ENCODE measurements at regions not wholly inside any gene's neighbourhood (a gene's known extent, or its start where the extent isn't known, plus 50 kb on each side); places are given as distances from the start of the nearest gene placed in this dataset.
"Not testable (repeated sequence)": the region's sequence is repeated elsewhere in the genome, so short reads cannot be mapped to it uniquely, and the experiment has no call there.

GRCh38 chr20:30288346-30288745, 969.1 kb upstream of the DEFB115 start:
- Histone ChIP-seq H3K27ac (peak overlapping the region; percentile 21 to 34), H3K4me1 (ENCODE audit: control insufficient read depth in 1 of 2, low read depth in 2 of 2) (peaks cover 3 to 22% of the 10 kb centered on the region in 2 donors), H3K4me3 (no peak overlapping the region), H3K9me3 (no peaks in the 10 kb centered on the region), H3K36me3 (no peaks in the 10 kb centered on the region), H3K27me3 (replicated peaks; ENCODE audit: insufficient read depth) (no peaks in the 10 kb centered on the region)
- ATAC-seq (ENCODE audit: insufficient number of reproducible peaks, low FRiP score, low read depth) (no peak), DNase-seq (ENCODE audit: low spot score) (no peak)
- TF ChIP-seq CTCF (IDR thresholded peaks at IDR 0.05) = no peak

- peak overlapping the region; percentile 54 to 82 for H3K27ac ChIP-seq
- not testable (repeated sequence) for DNase-seq (ENCODE audit: low spot score)
These were observed 968.4 kb upstream of the DEFB115 start for GRCh38 chr20:30289049-30289448.

GRCh38 chr20:30289711-30290141, 967.7 kb upstream of the DEFB115 start:
- Histone ChIP-seq H3K4me1 (ENCODE audit: control insufficient read depth in 1 of 2, low read depth in 2 of 2) (peaks cover 0 to 16% of the 10 kb centered on the region in 2 donors), H3K27ac (peak overlapping the region; percentile 54 to 82), H3K4me3 (peak overlapping the region; percentile 73)
- ATAC-seq (ENCODE audit: insufficient number of reproducible peaks, low FRiP score, low read depth); H3K27me3 ChIP-seq (replicated peaks; ENCODE audit: insufficient read depth); DNase-seq (ENCODE audit: low spot score); H3K9me3 ChIP-seq; H3K36me3 ChIP-seq: not testable (repeated sequence)

More at GRCh38 chr20:30289049-30289448, 968.4 kb upstream of the DEFB115 start:
- not testable (repeated sequence) for H3K9me3 ChIP-seq; H3K27me3 ChIP-seq (replicated peaks; ENCODE audit: insufficient read depth); ATAC-seq (ENCODE audit: insufficient number of reproducible peaks, low FRiP score, low read depth); H3K36me3 ChIP-seq
- H3K4me3 ChIP-seq = peak overlapping the region; percentile 73
- H3K4me1 ChIP-seq (ENCODE audit: control insufficient read depth in 1 of 2, low read depth in 2 of 2) = peaks cover 3 to 22% of the 10 kb centered on the region in 2 donors

- Histone ChIP-seq H3K27ac (peak overlapping the region; percentile 54 to 82), H3K4me1 (ENCODE audit: control insufficient read depth in 1 of 2, low read depth in 2 of 2) (peaks cover 0 to 10% of the 10 kb centered on the region in 2 donors), H3K4me3 (peak overlapping the region; percentile 73)
- not testable (repeated sequence) for H3K36me3 ChIP-seq; H3K27me3 ChIP-seq (replicated peaks; ENCODE audit: insufficient read depth); DNase-seq (ENCODE audit: low spot score); ATAC-seq (ENCODE audit: insufficient number of reproducible peaks, low FRiP score, low read depth); H3K9me3 ChIP-seq
These were observed 967.0 kb upstream of the DEFB115 start for GRCh38 chr20:30290361-30291063.

- H3K4me1 ChIP-seq (ENCODE audit: control insufficient read depth in 1 of 2, low read depth in 2 of 2) = peaks cover 0 to 10% of the 10 kb centered on the region in 2 donors
- H3K27me3 ChIP-seq (replicated peaks; ENCODE audit: insufficient read depth); DNase-seq (ENCODE audit: low spot score); H3K9me3 ChIP-seq; H3K4me3 ChIP-seq; H3K36me3 ChIP-seq; ATAC-seq (ENCODE audit: insufficient number of reproducible peaks, low FRiP score, low read depth); H3K27ac ChIP-seq: not testable (repeated sequence)
These were observed 966.4 kb upstream of the DEFB115 start for GRCh38 chr20:30291064-30291379.

GRCh38 chr20:30291686-30292085, 965.8 kb upstream of the DEFB115 start:
- not testable (repeated sequence) for H3K36me3 ChIP-seq; H3K27ac ChIP-seq; H3K9me3 ChIP-seq; H3K27me3 ChIP-seq (replicated peaks; ENCODE audit: insufficient read depth); DNase-seq (ENCODE audit: low spot score); ATAC-seq (ENCODE audit: insufficient number of reproducible peaks, low FRiP score, low read depth); H3K4me3 ChIP-seq
- H3K4me1 ChIP-seq (ENCODE audit: control insufficient read depth in 1 of 2, low read depth in 2 of 2) = peaks cover 0 to 10% of the 10 kb centered on the region in 2 donors

GRCh38 chr20:30295396-30295795, 962.1 kb upstream of the DEFB115 start:
- ATAC-seq (ENCODE audit: insufficient number of reproducible peaks, low FRiP score, low read depth); H3K27me3 ChIP-seq (replicated peaks; ENCODE audit: insufficient read depth); H3K4me1 ChIP-seq (ENCODE audit: control insufficient read depth in 1 of 2, low read depth in 2 of 2): not testable (repeated sequence)

GRCh38 chr20:30295967-30296366, 961.5 kb upstream of the DEFB115 start:
- not testable (repeated sequence) for DNase-seq (ENCODE audit: low spot score); H3K27me3 ChIP-seq (replicated peaks; ENCODE audit: insufficient read depth); H3K4me1 ChIP-seq (ENCODE audit: control insufficient read depth in 1 of 2, low read depth in 2 of 2); ATAC-seq (ENCODE audit: insufficient number of reproducible peaks, low FRiP score, low read depth); H3K27ac ChIP-seq; H3K36me3 ChIP-seq; H3K9me3 ChIP-seq; H3K4me3 ChIP-seq

More at GRCh38 chr20:30295396-30295795, 962.1 kb upstream of the DEFB115 start:
- not testable (repeated sequence) for H3K4me3 ChIP-seq; H3K36me3 ChIP-seq; DNase-seq (ENCODE audit: low spot score); H3K27ac ChIP-seq; H3K9me3 ChIP-seq

GRCh38 chr20:30297878-30298595, 959.4 kb upstream of the DEFB115 start:
- H3K4me1 ChIP-seq (ENCODE audit: control insufficient read depth in 1 of 2, low read depth in 2 of 2); H3K9me3 ChIP-seq; H3K4me3 ChIP-seq; H3K27me3 ChIP-seq (replicated peaks; ENCODE audit: insufficient read depth); H3K36me3 ChIP-seq; ATAC-seq (ENCODE audit: insufficient number of reproducible peaks, low FRiP score, low read depth); H3K27ac ChIP-seq; DNase-seq (ENCODE audit: low spot score): not testable (repeated sequence)

GRCh38 chr20:30300220-30300642, 957.2 kb upstream of the DEFB115 start:
- not testable (repeated sequence) for H3K27me3 ChIP-seq (replicated peaks; ENCODE audit: insufficient read depth); ATAC-seq (ENCODE audit: insufficient number of reproducible peaks, low FRiP score, low read depth); DNase-seq (ENCODE audit: low spot score); H3K9me3 ChIP-seq; H3K27ac ChIP-seq; H3K4me1 ChIP-seq (ENCODE audit: control insufficient read depth in 1 of 2, low read depth in 2 of 2); H3K36me3 ChIP-seq
- peak overlapping the region; percentile 67 for H3K4me3 ChIP-seq

- not testable (repeated sequence) for H3K4me1 ChIP-seq (ENCODE audit: control insufficient read depth in 1 of 2, low read depth in 2 of 2); H3K27me3 ChIP-seq (replicated peaks; ENCODE audit: insufficient read depth); H3K36me3 ChIP-seq; ATAC-seq (ENCODE audit: insufficient number of reproducible peaks, low FRiP score, low read depth); DNase-seq (ENCODE audit: low spot score); H3K27ac ChIP-seq; H3K9me3 ChIP-seq; H3K4me3 ChIP-seq
These were observed 954.7 kb upstream of the DEFB115 start for GRCh38 chr20:30302786-30303185.

Data from thoracic aorta (tissue), 2 donors.